K562 (cell line): ENCODE measurements at regions not wholly inside any gene's neighbourhood (a gene's known extent, or its start where the extent isn't known, plus 50 kb on each side); places are given as distances from the start of the nearest gene placed in this dataset.

Experiments used
- HIVEP1 ChIP-seq: fragments of 250-450 bp; sonication (Bioruptor Pico); IDR thresholded peaks from 2 replicates; pipeline ENCODE4 v1.4.0; 2020; ENCODE audit warnings: mild to moderate bottlenecking
- HLTF ChIP-seq: fragments of 450-650 bp; IDR thresholded peaks from 2 replicates; pipeline ENCODE4 v1.6.1; 2016
- NR2C1 ChIP-seq, 2 experiments: fragments of 450-650 bp; IDR thresholded peaks; 2 replicates each; pipeline ENCODE4 v1.6.1; 2017; ENCODE audit warnings: mild to moderate bottlenecking in 2 of 2, antibody characterized with exemption in 1 of 2, inconsistent platforms in 1 of 2, missing compliant biosample characterization in 1 of 2, missing genetic modification characterization in 1 of 2
- PCBP1 ChIP-seq: fragments of 200-400 bp; formaldehyde crosslinking; IDR thresholded peaks from 2 replicates; pipeline ENCODE4 v1.6.1; 2018; ENCODE audit warnings: mild to moderate bottlenecking, low read depth, low read length; ENCODE audit not compliant: poor library complexity, severe bottlenecking
- RUNX1 ChIP-seq: sonication (generic); IDR thresholded peaks from 2 replicates; pipeline ENCODE4 v1.6.1; 2016; ENCODE audit warnings: antibody characterized with exemption, low read depth
- ZFP36 ChIP-seq: fragments of 150-350 bp; IDR thresholded peaks from 2 replicates; pipeline ENCODE4 v1.6.1; 2018; ENCODE audit warnings: low read length, low read depth; ENCODE audit not compliant: partially characterized antibody
- ZNF79 ChIP-seq: fragments of 250-450 bp; sonication (Bioruptor Pico); IDR thresholded peaks from 2 replicates; pipeline ENCODE4 v1.4.0; 2020; ENCODE audit warnings: low read depth, mild to moderate bottlenecking, moderate library complexity
- TF ChIP-seq, protein P1 (sequence below): IDR thresholded peaks from 3 replicates; pipeline ENCODE4 v1.6.1; 2011; ENCODE audit warnings: borderline replicate concordance, mild to moderate bottlenecking; ENCODE audit not compliant: insufficient read length, insufficient read depth
- TF ChIP-seq, protein P2 (sequence below): sonication (generic); formaldehyde crosslinking; IDR thresholded peaks from 2 replicates; pipeline ENCODE4 v1.8.1; 2023; ENCODE audit warnings: missing genetic modification reagents, mild to moderate bottlenecking, borderline replicate concordance
- TF ChIP-seq, protein P3 (sequence below): sonication (generic); formaldehyde crosslinking; IDR thresholded peaks from 2 replicates; pipeline ENCODE4 v1.8.0; 2022; ENCODE audit warnings: mild to moderate bottlenecking, missing genetic modification reagents
- TF ChIP-seq, protein P4 (sequence below), 2 experiments: fragments of 450-650 bp in 1 of 2; IDR thresholded peaks; 2 replicates each; pipeline ENCODE4 v1.6.1; 2011 to 2017; ENCODE audit warnings: low read depth in 2 of 2, antibody characterized with exemption in 1 of 2, borderline replicate concordance in 1 of 2, low read length in 1 of 2, mild to moderate bottlenecking in 1 of 2, mixed read lengths in 1 of 2; ENCODE audit not compliant: control insufficient read depth in 1 of 2

DNA sequence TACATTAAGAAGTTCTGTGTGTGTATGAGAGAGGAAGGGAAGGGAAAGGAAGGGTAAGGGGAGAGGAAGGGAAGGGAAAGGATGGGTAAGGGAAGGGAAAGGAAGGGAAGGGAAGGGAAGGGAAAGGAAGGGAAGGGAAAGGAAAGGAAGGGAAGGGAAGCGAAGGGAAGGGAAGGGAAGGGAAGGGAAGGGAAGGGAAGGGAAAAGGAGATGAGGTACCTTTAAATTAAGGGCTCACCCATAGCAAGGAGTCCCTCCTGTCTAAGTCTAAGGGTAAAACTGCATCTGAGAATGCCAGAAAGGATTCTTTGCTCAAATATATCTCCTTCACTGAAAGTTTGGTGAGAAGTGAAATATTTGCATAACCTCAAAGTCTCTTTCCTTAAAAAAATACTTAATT lies 572.1 kb upstream of the ADAMTS9 start (continued):
- no peak for TF ChIP-seq NR2C1 (IDR thresholded peaks at IDR 0.05)
- no peak for TF ChIP-seq NR2C1 (tag; IDR thresholded peaks at IDR 0.05)
- peak; percentile 66 for TF ChIP-seq PCBP1
- TF ChIP-seq, protein P1, sequence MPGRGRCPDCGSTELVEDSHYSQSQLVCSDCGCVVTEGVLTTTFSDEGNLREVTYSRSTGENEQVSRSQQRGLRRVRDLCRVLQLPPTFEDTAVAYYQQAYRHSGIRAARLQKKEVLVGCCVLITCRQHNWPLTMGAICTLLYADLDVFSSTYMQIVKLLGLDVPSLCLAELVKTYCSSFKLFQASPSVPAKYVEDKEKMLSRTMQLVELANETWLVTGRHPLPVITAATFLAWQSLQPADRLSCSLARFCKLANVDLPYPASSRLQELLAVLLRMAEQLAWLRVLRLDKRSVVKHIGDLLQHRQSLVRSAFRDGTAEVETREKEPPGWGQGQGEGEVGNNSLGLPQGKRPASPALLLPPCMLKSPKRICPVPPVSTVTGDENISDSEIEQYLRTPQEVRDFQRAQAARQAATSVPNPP: no peak
- TF ChIP-seq, protein P2, sequence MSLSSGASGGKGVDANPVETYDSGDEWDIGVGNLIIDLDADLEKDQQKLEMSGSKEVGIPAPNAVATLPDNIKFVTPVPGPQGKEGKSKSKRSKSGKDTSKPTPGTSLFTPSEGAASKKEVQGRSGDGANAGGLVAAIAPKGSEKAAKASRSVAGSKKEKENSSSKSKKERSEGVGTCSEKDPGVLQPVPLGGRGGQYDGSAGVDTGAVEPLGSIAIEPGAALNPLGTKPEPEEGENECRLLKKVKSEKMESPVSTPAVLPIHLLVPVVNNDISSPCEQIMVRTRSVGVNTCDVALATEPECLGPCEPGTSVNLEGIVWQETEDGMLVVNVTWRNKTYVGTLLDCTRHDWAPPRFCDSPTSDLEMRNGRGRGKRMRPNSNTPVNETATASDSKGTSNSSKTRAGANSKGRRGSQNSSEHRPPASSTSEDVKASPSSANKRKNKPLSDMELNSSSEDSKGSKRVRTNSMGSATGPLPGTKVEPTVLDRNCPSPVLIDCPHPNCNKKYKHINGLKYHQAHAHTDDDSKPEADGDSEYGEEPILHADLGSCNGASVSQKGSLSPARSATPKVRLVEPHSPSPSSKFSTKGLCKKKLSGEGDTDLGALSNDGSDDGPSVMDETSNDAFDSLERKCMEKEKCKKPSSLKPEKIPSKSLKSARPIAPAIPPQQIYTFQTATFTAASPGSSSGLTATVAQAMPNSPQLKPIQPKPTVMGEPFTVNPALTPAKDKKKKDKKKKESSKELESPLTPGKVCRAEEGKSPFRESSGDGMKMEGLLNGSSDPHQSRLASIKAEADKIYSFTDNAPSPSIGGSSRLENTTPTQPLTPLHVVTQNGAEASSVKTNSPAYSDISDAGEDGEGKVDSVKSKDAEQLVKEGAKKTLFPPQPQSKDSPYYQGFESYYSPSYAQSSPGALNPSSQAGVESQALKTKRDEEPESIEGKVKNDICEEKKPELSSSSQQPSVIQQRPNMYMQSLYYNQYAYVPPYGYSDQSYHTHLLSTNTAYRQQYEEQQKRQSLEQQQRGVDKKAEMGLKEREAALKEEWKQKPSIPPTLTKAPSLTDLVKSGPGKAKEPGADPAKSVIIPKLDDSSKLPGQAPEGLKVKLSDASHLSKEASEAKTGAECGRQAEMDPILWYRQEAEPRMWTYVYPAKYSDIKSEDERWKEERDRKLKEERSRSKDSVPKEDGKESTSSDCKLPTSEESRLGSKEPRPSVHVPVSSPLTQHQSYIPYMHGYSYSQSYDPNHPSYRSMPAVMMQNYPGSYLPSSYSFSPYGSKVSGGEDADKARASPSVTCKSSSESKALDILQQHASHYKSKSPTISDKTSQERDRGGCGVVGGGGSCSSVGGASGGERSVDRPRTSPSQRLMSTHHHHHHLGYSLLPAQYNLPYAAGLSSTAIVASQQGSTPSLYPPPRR (CRISPR knock-in tag): no peak
- no peak for TF ChIP-seq ZFP36
- no peak for TF ChIP-seq HIVEP1
- no peak for TF ChIP-seq ZNF79 (CRISPR knock-in tag)
- no peak for TF ChIP-seq HLTF
- TF ChIP-seq RUNX1: no peak
- TF ChIP-seq, protein P3, sequence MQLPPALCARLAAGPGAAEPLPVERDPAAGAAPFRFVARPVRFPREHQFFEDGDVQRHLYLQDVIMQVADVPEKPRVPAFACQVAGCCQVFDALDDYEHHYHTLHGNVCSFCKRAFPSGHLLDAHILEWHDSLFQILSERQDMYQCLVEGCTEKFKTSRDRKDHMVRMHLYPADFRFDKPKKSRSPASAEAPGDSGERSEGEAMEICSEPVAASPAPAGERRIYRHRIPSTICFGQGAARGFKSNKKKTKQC (CRISPR knock-in tag): no peak
- TF ChIP-seq, protein P4, sequence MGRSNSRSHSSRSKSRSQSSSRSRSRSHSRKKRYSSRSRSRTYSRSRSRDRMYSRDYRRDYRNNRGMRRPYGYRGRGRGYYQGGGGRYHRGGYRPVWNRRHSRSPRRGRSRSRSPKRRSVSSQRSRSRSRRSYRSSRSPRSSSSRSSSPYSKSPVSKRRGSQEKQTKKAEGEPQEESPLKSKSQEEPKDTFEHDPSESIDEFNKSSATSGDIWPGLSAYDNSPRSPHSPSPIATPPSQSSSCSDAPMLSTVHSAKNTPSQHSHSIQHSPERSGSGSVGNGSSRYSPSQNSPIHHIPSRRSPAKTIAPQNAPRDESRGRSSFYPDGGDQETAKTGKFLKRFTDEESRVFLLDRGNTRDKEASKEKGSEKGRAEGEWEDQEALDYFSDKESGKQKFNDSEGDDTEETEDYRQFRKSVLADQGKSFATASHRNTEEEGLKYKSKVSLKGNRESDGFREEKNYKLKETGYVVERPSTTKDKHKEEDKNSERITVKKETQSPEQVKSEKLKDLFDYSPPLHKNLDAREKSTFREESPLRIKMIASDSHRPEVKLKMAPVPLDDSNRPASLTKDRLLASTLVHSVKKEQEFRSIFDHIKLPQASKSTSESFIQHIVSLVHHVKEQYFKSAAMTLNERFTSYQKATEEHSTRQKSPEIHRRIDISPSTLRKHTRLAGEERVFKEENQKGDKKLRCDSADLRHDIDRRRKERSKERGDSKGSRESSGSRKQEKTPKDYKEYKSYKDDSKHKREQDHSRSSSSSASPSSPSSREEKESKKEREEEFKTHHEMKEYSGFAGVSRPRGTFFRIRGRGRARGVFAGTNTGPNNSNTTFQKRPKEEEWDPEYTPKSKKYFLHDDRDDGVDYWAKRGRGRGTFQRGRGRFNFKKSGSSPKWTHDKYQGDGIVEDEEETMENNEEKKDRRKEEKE (IDR thresholded peaks at IDR 0.05; ENCODE audit: borderline replicate concordance in 1 of 2, control insufficient read depth in 1 of 2, low read depth in 2 of 2, low read length in 1 of 2): no peak
